ENCODE measurements at regions not wholly inside any gene's neighbourhood (a gene's known extent, or its start where the extent isn't known, plus 50 kb on each side); places are given as distances from the start of the nearest gene placed in this dataset.

GRCh38 chr5:6140219-6140618 lies 238.1 kb downstream of the MED10 start:
- Histone ChIP-seq H3K4me1 (ENCODE audit: low read length) (no peaks in the 10 kb centered on the region), H3K79me2 (ENCODE audit: low read length) (no peaks in the 10 kb centered on the region), H3K9me3 (ENCODE audit: low read length) (no peaks in the 10 kb centered on the region), H3K9ac (ENCODE audit: low read length) (no peak overlapping the region), H3K27me3 (ENCODE audit: low read length) (no peaks in the 10 kb centered on the region), H3K36me3 (ENCODE audit: insufficient read depth, low read length) (no peaks in the 10 kb centered on the region), H4K20me1 (ENCODE audit: insufficient read depth, low read depth, low read length) (no peaks in the 10 kb centered on the region), H2AFZ (ENCODE audit: low read length) (no peak overlapping the region), H3K4me2 (ENCODE audit: low read depth, low read length, poor library complexity, severe bottlenecking) (no peak overlapping the region), H3K9me2 (replicated peaks; ENCODE audit: insufficient read depth, low read length) (no peaks in the 10 kb centered on the region), H3K27ac (ENCODE audit: low read length) (no peak overlapping the region), H3K4me3 (ENCODE audit: low read length) (no peak overlapping the region)
- no peak for DNase-seq

GRCh38 chr5:6135977-6136376 lies 242.4 kb downstream of the MED10 start:
- H3K4me1 ChIP-seq (ENCODE audit: low read length), result no peaks in the 10 kb centered on the region
- H3K36me3 ChIP-seq (ENCODE audit: insufficient read depth, low read length), result no peaks in the 10 kb centered on the region
- no peak overlapping the region for H3K9ac ChIP-seq (ENCODE audit: low read length)
- H3K27me3 ChIP-seq (ENCODE audit: low read length), result no peaks in the 10 kb centered on the region
- H3K79me2 ChIP-seq (ENCODE audit: low read length), result no peaks in the 10 kb centered on the region
- no peaks in the 10 kb centered on the region for H4K20me1 ChIP-seq (ENCODE audit: insufficient read depth, low read depth, low read length)
- H3K4me3 ChIP-seq (ENCODE audit: low read length), result no peak overlapping the region
- no peak for DNase-seq
- no peak overlapping the region for H2AFZ ChIP-seq (ENCODE audit: low read length)
- H3K27ac ChIP-seq (ENCODE audit: low read length), result no peak overlapping the region
- H3K9me3 ChIP-seq (ENCODE audit: low read length), result no peaks in the 10 kb centered on the region
- H3K4me2 ChIP-seq (ENCODE audit: low read depth, low read length, poor library complexity, severe bottlenecking), result no peak overlapping the region
- H3K9me2 ChIP-seq (replicated peaks; ENCODE audit: insufficient read depth, low read length), result no peaks in the 10 kb centered on the region

GRCh38 chr5:6134281-6134680 lies 244.1 kb downstream of the MED10 start:
- H3K27me3 ChIP-seq (ENCODE audit: low read length), result no peaks in the 10 kb centered on the region
- H4K20me1 ChIP-seq (ENCODE audit: insufficient read depth, low read depth, low read length), result no peaks in the 10 kb centered on the region
- H3K79me2 ChIP-seq (ENCODE audit: low read length), result no peaks in the 10 kb centered on the region
- no peak for DNase-seq
- H3K36me3 ChIP-seq (ENCODE audit: insufficient read depth, low read length), result no peaks in the 10 kb centered on the region
- no peak overlapping the region for H3K9ac ChIP-seq (ENCODE audit: low read length)
- no peak overlapping the region for H3K4me3 ChIP-seq (ENCODE audit: low read length)
- H3K4me2 ChIP-seq (ENCODE audit: low read depth, low read length, poor library complexity, severe bottlenecking), result no peak overlapping the region
- H2AFZ ChIP-seq (ENCODE audit: low read length), result no peak overlapping the region
- H3K27ac ChIP-seq (ENCODE audit: low read length), result no peak overlapping the region
- no peaks in the 10 kb centered on the region for H3K9me3 ChIP-seq (ENCODE audit: low read length)
- no peaks in the 10 kb centered on the region for H3K4me1 ChIP-seq (ENCODE audit: low read length)
- no peaks in the 10 kb centered on the region for H3K9me2 ChIP-seq (replicated peaks; ENCODE audit: insufficient read depth, low read length)

- DNase-seq, result no peak
These were observed 252.6 kb downstream of the MED10 start for GRCh38 chr5:6125781-6126180.

GRCh38 chr5:6118691-6119090 lies 259.7 kb downstream of the MED10 start:
- no peaks in the 10 kb centered on the region for H3K36me3 ChIP-seq (ENCODE audit: insufficient read depth, low read length)
- no peaks in the 10 kb centered on the region for H3K27me3 ChIP-seq (ENCODE audit: low read length)
- H3K4me3 ChIP-seq (ENCODE audit: low read length), result no peak overlapping the region
- no peak overlapping the region for H2AFZ ChIP-seq (ENCODE audit: low read length)
- H3K9me2 ChIP-seq (replicated peaks; ENCODE audit: insufficient read depth, low read length), result no peaks in the 10 kb centered on the region
- H3K27ac ChIP-seq (ENCODE audit: low read length), result no peak overlapping the region
- H3K9me3 ChIP-seq (ENCODE audit: low read length), result no peaks in the 10 kb centered on the region
- no peak overlapping the region for H3K4me2 ChIP-seq (ENCODE audit: low read depth, low read length, poor library complexity, severe bottlenecking)
- H3K9ac ChIP-seq (ENCODE audit: low read length), result no peak overlapping the region
- H4K20me1 ChIP-seq (ENCODE audit: insufficient read depth, low read depth, low read length), result no peaks in the 10 kb centered on the region
- no peaks in the 10 kb centered on the region for H3K79me2 ChIP-seq (ENCODE audit: low read length)
- H3K4me1 ChIP-seq (ENCODE audit: low read length), result no peaks in the 10 kb centered on the region
- DNase-seq, result no peak

More at GRCh38 chr5:6125781-6126180, 252.6 kb downstream of the MED10 start:
- no peak overlapping the region for H2AFZ ChIP-seq (ENCODE audit: low read length)
- H3K79me2 ChIP-seq (ENCODE audit: low read length), result no peaks in the 10 kb centered on the region
- no peaks in the 10 kb centered on the region for H3K4me1 ChIP-seq (ENCODE audit: low read length)
- H3K36me3 ChIP-seq (ENCODE audit: insufficient read depth, low read length), result no peaks in the 10 kb centered on the region
- no peaks in the 10 kb centered on the region for H4K20me1 ChIP-seq (ENCODE audit: insufficient read depth, low read depth, low read length)
- no peaks in the 10 kb centered on the region for H3K27me3 ChIP-seq (ENCODE audit: low read length)
- H3K4me3 ChIP-seq (ENCODE audit: low read length), result no peak overlapping the region
- no peaks in the 10 kb centered on the region for H3K9me2 ChIP-seq (replicated peaks; ENCODE audit: insufficient read depth, low read length)
- H3K4me2 ChIP-seq (ENCODE audit: low read depth, low read length, poor library complexity, severe bottlenecking), result no peak overlapping the region
- H3K27ac ChIP-seq (ENCODE audit: low read length), result no peak overlapping the region
- no peaks in the 10 kb centered on the region for H3K9me3 ChIP-seq (ENCODE audit: low read length)
- no peak overlapping the region for H3K9ac ChIP-seq (ENCODE audit: low read length)

- Histone ChIP-seq H3K27ac (ENCODE audit: low read length) (no peak overlapping the region), H2AFZ (ENCODE audit: low read length) (no peak overlapping the region), H4K20me1 (ENCODE audit: insufficient read depth, low read depth, low read length) (no peaks in the 10 kb centered on the region), H3K27me3 (ENCODE audit: low read length) (no peaks in the 10 kb centered on the region), H3K79me2 (ENCODE audit: low read length) (no peaks in the 10 kb centered on the region), H3K9ac (ENCODE audit: low read length) (no peak overlapping the region), H3K9me3 (ENCODE audit: low read length) (no peaks in the 10 kb centered on the region), H3K4me2 (ENCODE audit: low read depth, low read length, poor library complexity, severe bottlenecking) (no peak overlapping the region), H3K36me3 (ENCODE audit: insufficient read depth, low read length) (no peaks in the 10 kb centered on the region), H3K4me3 (ENCODE audit: low read length) (no peak overlapping the region), H3K9me2 (replicated peaks; ENCODE audit: insufficient read depth, low read length) (no peaks in the 10 kb centered on the region), H3K4me1 (ENCODE audit: low read length) (no peaks in the 10 kb centered on the region)
- no peak for DNase-seq
These were observed 261.1 kb downstream of the MED10 start for GRCh38 chr5:6117212-6117611.

GRCh38 chr5:6115852-6116251 lies 262.5 kb downstream of the MED10 start:
- no peak overlapping the region for H2AFZ ChIP-seq (ENCODE audit: low read length)
- H3K4me2 ChIP-seq (ENCODE audit: low read depth, low read length, poor library complexity, severe bottlenecking), result no peak overlapping the region
- no peak for DNase-seq
- H3K9ac ChIP-seq (ENCODE audit: low read length), result no peak overlapping the region
- H3K9me3 ChIP-seq (ENCODE audit: low read length), result no peaks in the 10 kb centered on the region
- H3K36me3 ChIP-seq (ENCODE audit: insufficient read depth, low read length), result no peaks in the 10 kb centered on the region
- H4K20me1 ChIP-seq (ENCODE audit: insufficient read depth, low read depth, low read length), result no peaks in the 10 kb centered on the region
- H3K4me3 ChIP-seq (ENCODE audit: low read length), result no peak overlapping the region
- H3K4me1 ChIP-seq (ENCODE audit: low read length), result no peaks in the 10 kb centered on the region
- H3K79me2 ChIP-seq (ENCODE audit: low read length), result no peaks in the 10 kb centered on the region
- H3K27ac ChIP-seq (ENCODE audit: low read length), result no peak overlapping the region
- H3K27me3 ChIP-seq (ENCODE audit: low read length), result no peaks in the 10 kb centered on the region
- no peaks in the 10 kb centered on the region for H3K9me2 ChIP-seq (replicated peaks; ENCODE audit: insufficient read depth, low read length)

GRCh38 chr5:6112538-6112937 lies 265.8 kb downstream of the MED10 start:
- H3K27ac ChIP-seq (ENCODE audit: low read length), result no peak overlapping the region
- DNase-seq, result no peak
- no peak overlapping the region for H3K4me2 ChIP-seq (ENCODE audit: low read depth, low read length, poor library complexity, severe bottlenecking)
- H3K79me2 ChIP-seq (ENCODE audit: low read length), result no peaks in the 10 kb centered on the region
- no peaks in the 10 kb centered on the region for H3K9me3 ChIP-seq (ENCODE audit: low read length)
- no peaks in the 10 kb centered on the region for H4K20me1 ChIP-seq (ENCODE audit: insufficient read depth, low read depth, low read length)
- no peaks in the 10 kb centered on the region for H3K9me2 ChIP-seq (replicated peaks; ENCODE audit: insufficient read depth, low read length)
- H3K9ac ChIP-seq (ENCODE audit: low read length), result no peak overlapping the region
- no peak overlapping the region for H3K4me3 ChIP-seq (ENCODE audit: low read length)
- H3K4me1 ChIP-seq (ENCODE audit: low read length), result peaks cover 11% of the 10 kb centered on the region
- no peak overlapping the region for H2AFZ ChIP-seq (ENCODE audit: low read length)
- H3K27me3 ChIP-seq (ENCODE audit: low read length), result no peaks in the 10 kb centered on the region
- H3K36me3 ChIP-seq (ENCODE audit: insufficient read depth, low read length), result no peaks in the 10 kb centered on the region

GRCh38 chr5:6112125-6112524 lies 266.2 kb downstream of the MED10 start:
- no peak for DNase-seq
- Histone ChIP-seq H3K4me2 (ENCODE audit: low read depth, low read length, poor library complexity, severe bottlenecking) (no peak overlapping the region), H3K4me1 (ENCODE audit: low read length) (peaks cover 11% of the 10 kb centered on the region), H3K9me3 (ENCODE audit: low read length) (no peaks in the 10 kb centered on the region), H3K4me3 (ENCODE audit: low read length) (no peak overlapping the region), H3K9me2 (replicated peaks; ENCODE audit: insufficient read depth, low read length) (no peaks in the 10 kb centered on the region), H4K20me1 (ENCODE audit: insufficient read depth, low read depth, low read length) (no peaks in the 10 kb centered on the region), H3K9ac (ENCODE audit: low read length) (no peak overlapping the region), H3K79me2 (ENCODE audit: low read length) (no peaks in the 10 kb centered on the region), H2AFZ (ENCODE audit: low read length) (no peak overlapping the region), H3K36me3 (ENCODE audit: insufficient read depth, low read length) (no peaks in the 10 kb centered on the region), H3K27me3 (ENCODE audit: low read length) (no peaks in the 10 kb centered on the region), H3K27ac (ENCODE audit: low read length) (no peak overlapping the region)
